Fibroblast of the aortic adventitia (primary cell): ENCODE measurements at regions not wholly inside any gene's neighbourhood (a gene's known extent, or its start where the extent isn't known, plus 50 kb on each side); places are given as distances from the start of the nearest gene placed in this dataset.

Source experiments
- DNase-seq: peaks from one replicate; pipeline ENCODE4 v3.0.0-alpha.2; 2010; ENCODE audit warnings: low read depth
- H3K4me3 ChIP-seq: 2 replicates; pipeline ENCODE4 v1.5.1; 2011; ENCODE audit warnings: low read depth, mild to moderate bottlenecking, control low read depth, low read length, moderate library complexity
- TF ChIP-seq, protein P1 (sequence below): IDR thresholded peaks from 2 replicates; pipeline ENCODE4 v1.5.1; 2011; ENCODE audit warnings: mild to moderate bottlenecking, low read length, control low read depth, inconsistent platforms; ENCODE audit not compliant: insufficient read depth

- TF ChIP-seq, protein P1, sequence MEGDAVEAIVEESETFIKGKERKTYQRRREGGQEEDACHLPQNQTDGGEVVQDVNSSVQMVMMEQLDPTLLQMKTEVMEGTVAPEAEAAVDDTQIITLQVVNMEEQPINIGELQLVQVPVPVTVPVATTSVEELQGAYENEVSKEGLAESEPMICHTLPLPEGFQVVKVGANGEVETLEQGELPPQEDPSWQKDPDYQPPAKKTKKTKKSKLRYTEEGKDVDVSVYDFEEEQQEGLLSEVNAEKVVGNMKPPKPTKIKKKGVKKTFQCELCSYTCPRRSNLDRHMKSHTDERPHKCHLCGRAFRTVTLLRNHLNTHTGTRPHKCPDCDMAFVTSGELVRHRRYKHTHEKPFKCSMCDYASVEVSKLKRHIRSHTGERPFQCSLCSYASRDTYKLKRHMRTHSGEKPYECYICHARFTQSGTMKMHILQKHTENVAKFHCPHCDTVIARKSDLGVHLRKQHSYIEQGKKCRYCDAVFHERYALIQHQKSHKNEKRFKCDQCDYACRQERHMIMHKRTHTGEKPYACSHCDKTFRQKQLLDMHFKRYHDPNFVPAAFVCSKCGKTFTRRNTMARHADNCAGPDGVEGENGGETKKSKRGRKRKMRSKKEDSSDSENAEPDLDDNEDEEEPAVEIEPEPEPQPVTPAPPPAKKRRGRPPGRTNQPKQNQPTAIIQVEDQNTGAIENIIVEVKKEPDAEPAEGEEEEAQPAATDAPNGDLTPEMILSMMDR: no peak
- DNase-seq: no peak
- no peak overlapping the region for H3K4me3 ChIP-seq
Observed at GRCh38 chr22:48464246-48464645, 1363.4 kb downstream of the BRD1 start.

GRCh38 chr22:48459859-48460823, 1367.5 kb downstream of the BRD1 start:
- H3K4me3 ChIP-seq: no peak overlapping the region
- TF ChIP-seq, protein P1: no peak
- no peak for DNase-seq

- H3K4me3 ChIP-seq: no peak overlapping the region
Observed at GRCh38 chr22:48459259-48459658, 1368.4 kb downstream of the BRD1 start.

GRCh38 chr22:48456449-48456848, 1371.2 kb downstream of the BRD1 start:
- DNase-seq: no peak
- H3K4me3 ChIP-seq: no peak overlapping the region
- TF ChIP-seq, protein P1: no peak

More at GRCh38 chr22:48459259-48459658, 1368.4 kb downstream of the BRD1 start:
- TF ChIP-seq, protein P1: no peak
- no peak for DNase-seq

- no peak for DNase-seq
- no peak overlapping the region for H3K4me3 ChIP-seq
- TF ChIP-seq, protein P1: no peak
Observed at GRCh38 chr22:48453751-48454485, 1373.8 kb downstream of the BRD1 start.

DNA sequence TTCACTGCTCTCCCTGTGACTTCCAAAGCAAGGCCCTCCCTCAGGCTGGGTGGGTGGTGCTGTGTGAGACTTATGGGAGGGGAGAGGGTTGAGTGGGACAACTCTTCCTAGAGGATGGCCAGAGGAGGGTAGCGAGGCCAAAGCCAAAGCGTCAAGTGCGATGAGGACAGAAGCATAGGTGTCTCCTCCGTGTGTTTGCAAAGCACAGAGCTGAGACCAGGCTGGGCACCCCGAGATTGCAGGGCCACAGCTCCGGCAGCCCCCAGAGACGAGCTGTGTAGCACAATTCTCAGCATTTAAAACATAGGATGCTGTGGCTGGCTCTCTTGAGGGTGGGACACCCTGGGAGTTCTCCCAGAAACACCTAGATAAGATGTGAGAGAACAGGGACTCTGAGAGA, 1374.5 kb downstream of the BRD1 start:
- TF ChIP-seq, protein P1: no peak
- DNase-seq: no peak

More for the DNA sequence above, 1374.5 kb downstream of the BRD1 start:
- H3K4me3 ChIP-seq: no peak overlapping the region
